ENCODE measurements at regions not wholly inside any gene's neighbourhood (a gene's known extent, or its start where the extent isn't known, plus 50 kb on each side); places are given as distances from the start of the nearest gene placed in this dataset.

DNA sequence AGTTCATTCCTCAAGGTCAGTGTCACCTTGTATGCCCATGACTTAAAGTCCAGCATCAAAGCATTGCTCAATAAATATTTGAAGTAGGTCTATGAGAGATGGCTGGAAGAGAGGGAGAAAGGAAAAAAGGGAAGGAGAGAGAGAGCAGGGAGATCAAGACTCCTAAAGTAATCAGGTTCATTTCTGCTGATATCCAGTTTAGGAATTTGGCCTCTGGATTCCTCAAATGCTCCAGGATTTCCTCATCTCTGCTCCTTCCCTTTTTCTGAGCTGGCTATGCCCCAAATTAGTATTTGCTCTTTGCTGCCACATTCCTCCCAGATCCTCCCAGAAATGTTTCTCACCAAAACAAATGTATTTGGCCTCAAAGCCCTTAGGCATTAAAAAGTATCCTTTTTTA, 739.4 kb upstream of the CHAC2 start:
- Histone ChIP-seq H3K36me3 (ENCODE audit: insufficient read depth) (no peaks in the 10 kb centered on the region), H3K79me2 (replicated peaks; ENCODE audit: insufficient read depth) (no peaks in the 10 kb centered on the region), H3K27me3 (ENCODE audit: insufficient read depth) (no peaks in the 10 kb centered on the region), H4K20me1 (replicated peaks; ENCODE audit: insufficient read depth) (no peaks in the 10 kb centered on the region), H3K4me1 (ENCODE audit: insufficient read depth) (no peaks in the 10 kb centered on the region), H3K4me3 (no peak overlapping the region), H3K4me2 (no peak overlapping the region), H2AFZ (no peak overlapping the region), H3K9me2 (ENCODE audit: insufficient read depth) (no peaks in the 10 kb centered on the region), H3K27ac (ENCODE audit: low read depth) (no peak overlapping the region), H3F3A (replicated peaks; ENCODE audit: low read depth) (no peaks in the 10 kb centered on the region)
- no peaks in the 10 kb centered on the region for H3K9me3 Mint-ChIP-seq
- TF ChIP-seq NANOG (IDR thresholded peaks at IDR 0.05; ENCODE audit: borderline replicate concordance) = no peak
- TF ChIP-seq ZNF331 (CRISPR knock-in tag; IDR thresholded peaks at IDR 0.05; ENCODE audit: low read depth) = no peak
- no peak for TF ChIP-seq ZNF114 (CRISPR knock-in tag; IDR thresholded peaks at IDR 0.05)
- no peak for TF ChIP-seq CREB1 (CRISPR knock-in tag; IDR thresholded peaks at IDR 0.05; ENCODE audit: low read depth)
- no peak for TF ChIP-seq POLR2AphosphoS5 (IDR thresholded peaks at IDR 0.05; ENCODE audit: low read depth)
- no peak for TF ChIP-seq EZH2 (IDR thresholded peaks at IDR 0.05; ENCODE audit: low read depth, unreplicated experiment)
- no peak for TF ChIP-seq JUNB (IDR thresholded peaks at IDR 0.05; ENCODE audit: unreplicated experiment)
- TF ChIP-seq EZH2phosphoT487 (IDR thresholded peaks at IDR 0.05; ENCODE audit: unreplicated experiment) = no peak
- TF ChIP-seq, protein P1, sequence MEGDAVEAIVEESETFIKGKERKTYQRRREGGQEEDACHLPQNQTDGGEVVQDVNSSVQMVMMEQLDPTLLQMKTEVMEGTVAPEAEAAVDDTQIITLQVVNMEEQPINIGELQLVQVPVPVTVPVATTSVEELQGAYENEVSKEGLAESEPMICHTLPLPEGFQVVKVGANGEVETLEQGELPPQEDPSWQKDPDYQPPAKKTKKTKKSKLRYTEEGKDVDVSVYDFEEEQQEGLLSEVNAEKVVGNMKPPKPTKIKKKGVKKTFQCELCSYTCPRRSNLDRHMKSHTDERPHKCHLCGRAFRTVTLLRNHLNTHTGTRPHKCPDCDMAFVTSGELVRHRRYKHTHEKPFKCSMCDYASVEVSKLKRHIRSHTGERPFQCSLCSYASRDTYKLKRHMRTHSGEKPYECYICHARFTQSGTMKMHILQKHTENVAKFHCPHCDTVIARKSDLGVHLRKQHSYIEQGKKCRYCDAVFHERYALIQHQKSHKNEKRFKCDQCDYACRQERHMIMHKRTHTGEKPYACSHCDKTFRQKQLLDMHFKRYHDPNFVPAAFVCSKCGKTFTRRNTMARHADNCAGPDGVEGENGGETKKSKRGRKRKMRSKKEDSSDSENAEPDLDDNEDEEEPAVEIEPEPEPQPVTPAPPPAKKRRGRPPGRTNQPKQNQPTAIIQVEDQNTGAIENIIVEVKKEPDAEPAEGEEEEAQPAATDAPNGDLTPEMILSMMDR (conservative IDR thresholded peaks at IDR 0.05; ENCODE audit: low read depth in 2 of 2) = no peak
- no peak for TF ChIP-seq ETS1 (IDR thresholded peaks at IDR 0.05)
- no peak for TF ChIP-seq REST (IDR thresholded peaks at IDR 0.05; ENCODE audit: unreplicated experiment)
- TF ChIP-seq, protein P2, sequence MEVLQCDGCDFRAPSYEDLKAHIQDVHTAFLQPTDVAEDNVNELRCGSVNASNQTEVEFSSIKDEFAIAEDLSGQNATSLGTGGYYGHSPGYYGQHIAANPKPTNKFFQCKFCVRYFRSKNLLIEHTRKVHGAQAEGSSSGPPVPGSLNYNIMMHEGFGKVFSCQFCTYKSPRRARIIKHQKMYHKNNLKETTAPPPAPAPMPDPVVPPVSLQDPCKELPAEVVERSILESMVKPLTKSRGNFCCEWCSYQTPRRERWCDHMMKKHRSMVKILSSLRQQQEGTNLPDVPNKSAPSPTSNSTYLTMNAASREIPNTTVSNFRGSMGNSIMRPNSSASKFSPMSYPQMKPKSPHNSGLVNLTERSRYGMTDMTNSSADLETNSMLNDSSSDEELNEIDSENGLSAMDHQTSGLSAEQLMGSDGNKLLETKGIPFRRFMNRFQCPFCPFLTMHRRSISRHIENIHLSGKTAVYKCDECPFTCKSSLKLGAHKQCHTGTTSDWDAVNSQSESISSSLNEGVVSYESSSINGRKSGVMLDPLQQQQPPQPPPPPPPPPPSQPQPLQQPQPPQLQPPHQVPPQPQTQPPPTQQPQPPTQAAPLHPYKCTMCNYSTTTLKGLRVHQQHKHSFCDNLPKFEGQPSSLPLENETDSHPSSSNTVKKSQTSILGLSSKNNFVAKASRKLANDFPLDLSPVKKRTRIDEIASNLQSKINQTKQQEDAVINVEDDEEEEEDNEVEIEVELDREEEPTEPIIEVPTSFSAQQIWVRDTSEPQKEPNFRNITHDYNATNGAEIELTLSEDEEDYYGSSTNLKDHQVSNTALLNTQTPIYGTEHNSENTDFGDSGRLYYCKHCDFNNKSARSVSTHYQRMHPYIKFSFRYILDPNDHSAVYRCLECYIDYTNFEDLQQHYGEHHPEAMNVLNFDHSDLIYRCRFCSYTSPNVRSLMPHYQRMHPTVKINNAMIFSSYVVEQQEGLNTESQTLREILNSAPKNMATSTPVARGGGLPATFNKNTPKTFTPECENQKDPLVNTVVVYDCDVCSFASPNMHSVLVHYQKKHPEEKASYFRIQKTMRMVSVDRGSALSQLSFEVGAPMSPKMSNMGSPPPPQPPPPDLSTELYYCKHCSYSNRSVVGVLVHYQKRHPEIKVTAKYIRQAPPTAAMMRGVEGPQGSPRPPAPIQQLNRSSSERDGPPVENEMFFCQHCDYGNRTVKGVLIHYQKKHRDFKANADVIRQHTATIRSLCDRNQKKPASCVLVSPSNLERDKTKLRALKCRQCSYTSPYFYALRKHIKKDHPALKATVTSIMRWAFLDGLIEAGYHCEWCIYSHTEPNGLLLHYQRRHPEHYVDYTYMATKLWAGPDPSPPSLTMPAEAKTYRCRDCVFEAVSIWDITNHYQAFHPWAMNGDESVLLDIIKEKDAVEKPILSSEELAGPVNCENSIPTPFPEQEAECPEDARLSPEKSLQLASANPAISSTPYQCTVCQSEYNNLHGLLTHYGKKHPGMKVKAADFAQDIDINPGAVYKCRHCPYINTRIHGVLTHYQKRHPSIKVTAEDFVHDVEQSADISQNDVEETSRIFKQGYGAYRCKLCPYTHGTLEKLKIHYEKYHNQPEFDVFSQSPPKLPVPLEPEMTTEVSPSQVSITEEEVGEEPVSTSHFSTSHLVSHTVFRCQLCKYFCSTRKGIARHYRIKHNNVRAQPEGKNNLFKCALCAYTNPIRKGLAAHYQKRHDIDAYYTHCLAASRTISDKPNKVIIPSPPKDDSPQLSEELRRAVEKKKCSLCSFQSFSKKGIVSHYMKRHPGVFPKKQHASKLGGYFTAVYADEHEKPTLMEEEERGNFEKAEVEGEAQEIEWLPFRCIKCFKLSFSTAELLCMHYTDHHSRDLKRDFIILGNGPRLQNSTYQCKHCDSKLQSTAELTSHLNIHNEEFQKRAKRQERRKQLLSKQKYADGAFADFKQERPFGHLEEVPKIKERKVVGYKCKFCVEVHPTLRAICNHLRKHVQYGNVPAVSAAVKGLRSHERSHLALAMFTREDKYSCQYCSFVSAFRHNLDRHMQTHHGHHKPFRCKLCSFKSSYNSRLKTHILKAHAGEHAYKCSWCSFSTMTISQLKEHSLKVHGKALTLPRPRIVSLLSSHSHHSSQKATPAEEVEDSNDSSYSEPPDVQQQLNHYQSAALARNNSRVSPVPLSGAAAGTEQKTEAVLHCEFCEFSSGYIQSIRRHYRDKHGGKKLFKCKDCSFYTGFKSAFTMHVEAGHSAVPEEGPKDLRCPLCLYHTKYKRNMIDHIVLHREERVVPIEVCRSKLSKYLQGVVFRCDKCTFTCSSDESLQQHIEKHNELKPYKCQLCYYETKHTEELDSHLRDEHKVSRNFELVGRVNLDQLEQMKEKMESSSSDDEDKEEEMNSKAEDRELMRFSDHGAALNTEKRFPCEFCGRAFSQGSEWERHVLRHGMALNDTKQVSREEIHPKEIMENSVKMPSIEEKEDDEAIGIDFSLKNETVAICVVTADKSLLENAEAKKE (CRISPR knock-in tag; IDR thresholded peaks at IDR 0.05) = no peak
- no peak for TF ChIP-seq STAT1 (IDR thresholded peaks at IDR 0.05; ENCODE audit: unreplicated experiment)
- H3K27me3 Mint-ChIP-seq (ENCODE audit: insufficient read depth, low read depth, poor library complexity) = peaks cover 1% of the 10 kb centered on the region
- DNase-seq (ENCODE audit: low spot score) (peak; percentile 28), ATAC-seq (no peak)
- peaks cover 4% of the 10 kb centered on the region; the same call in 2 of the 3 replicates for H3K4me1 Mint-ChIP-seq
- H3K36me3 Mint-ChIP-seq (ENCODE audit: low read depth) = no peaks in the 10 kb centered on the region
- no peak overlapping the region for H3K27ac Mint-ChIP-seq
- no peak overlapping the region for H3K4me3 Mint-ChIP-seq

Measured in GM23338 (cell line).